SK-N-SH (cell line): ENCODE measurements at regions not wholly inside any gene's neighbourhood (a gene's known extent, or its start where the extent isn't known, plus 50 kb on each side); places are given as distances from the start of the nearest gene placed in this dataset.

ENCODE experiments used
- CTCF ChIA-PET: fragments of 300-600, 350-600 bp; formaldehyde crosslinking; extraction: SDS; loops from one replicate; lab custom pipeline; 2021; lab: Yijun Ruan, JAX
- POLR2A ChIA-PET: fragments of 350-600 bp; sonication (Branson Sonifier 250); formaldehyde crosslinking; extraction: SDS; loops from one replicate; lab custom pipeline; 2020; ENCODE audit warnings: antibody characterized with exemption, inconsistent platforms; lab: Yijun Ruan, JAX
- DNase-seq: peaks from one replicate; pipeline ENCODE4 v3.0.0; 2012
- H2AFZ ChIP-seq: fragments of 200-600 bp; sonication (generic); 2 replicates; pipeline ENCODE4 v1.8.1; 2016; ENCODE audit warnings: antibody characterized with exemption, mild to moderate bottlenecking, low read depth
- H3F3A ChIP-seq: fragments of 200-600 bp; sonication (generic); replicated peaks from 2 replicates; pipeline ENCODE3; 2016; ENCODE audit warnings: antibody characterized with exemption, mild to moderate bottlenecking; ENCODE audit not compliant: insufficient read depth
- H3K27ac ChIP-seq, 2 experiments: fragments of 200-500 bp in 1 of 2; fragments of 200-600 bp in 1 of 2; sonication (Bioruptor generic) in 1 of 2; sonication (generic), shearing (Covaris generic) in 1 of 2; 2 replicates each; pipeline versions ENCODE4 v1.5.1 to v1.6.1; 2014 to 2016; ENCODE audit warnings: low read depth in 2 of 2, inconsistent platforms in 1 of 2, low read length in 1 of 2, mild to moderate bottlenecking in 1 of 2, mixed read lengths in 1 of 2
- H3K27me3 ChIP-seq: fragments of 200-600 bp; sonication (generic), shearing (Covaris generic); 2 replicates; pipeline ENCODE4 v1.6.1; 2016; ENCODE audit warnings: mixed run types; ENCODE audit not compliant: insufficient read depth
- H3K36me3 ChIP-seq, 2 experiments: fragments of 200-500 bp in 1 of 2; fragments of 200-600 bp in 1 of 2; sonication (Bioruptor generic) in 1 of 2; sonication (generic) in 1 of 2; replicated peaks in 1 of 2; 2 replicates each; pipeline versions ENCODE3 to v1.5.1; 2014 to 2016; ENCODE audit warnings: low read length in 1 of 2, mild to moderate bottlenecking in 1 of 2; ENCODE audit not compliant: insufficient read depth in 2 of 2, control insufficient read depth in 1 of 2
- H3K4me1 ChIP-seq, 2 experiments: fragments of 200-500 bp in 1 of 2; fragments of 200-600 bp in 1 of 2; sonication (Bioruptor generic) in 1 of 2; sonication (generic), shearing (Covaris generic) in 1 of 2; 2 replicates each; pipeline versions ENCODE4 v1.5.1 to v1.6.1; 2014 to 2016; ENCODE audit warnings: low read depth in 1 of 2, low read length in 1 of 2, mixed run types in 1 of 2; ENCODE audit not compliant: insufficient read depth in 2 of 2, control insufficient read depth in 1 of 2
- H3K4me2 ChIP-seq: fragments of 200-600 bp; sonication (generic), shearing (Covaris generic); 2 replicates; pipeline ENCODE4 v1.6.1; 2017; ENCODE audit warnings: mixed run types
- H3K4me3 ChIP-seq, 2 experiments: fragments of 200-500 bp in 1 of 2; fragments of 200-600 bp in 1 of 2; sonication (Bioruptor generic) in 1 of 2; sonication (generic), shearing (Covaris generic) in 1 of 2; 2 replicates each; pipeline versions ENCODE4 v1.5.1 to v1.8.1; 2014 to 2016; ENCODE audit warnings: low read depth in 2 of 2, inconsistent platforms in 1 of 2, low read length in 1 of 2, mild to moderate bottlenecking in 1 of 2, mixed read lengths in 1 of 2, moderate library complexity in 1 of 2
- H3K79me2 ChIP-seq: fragments of 200-600 bp; sonication (generic); 2 replicates; pipeline ENCODE4 v1.8.1; 2017; ENCODE audit warnings: mild to moderate bottlenecking; ENCODE audit not compliant: insufficient read depth
- H3K9ac ChIP-seq: fragments of 200-600 bp; sonication (generic); 2 replicates; pipeline ENCODE4 v1.6.1; 2017; ENCODE audit warnings: mixed run types
- H3K9me2 ChIP-seq: fragments of 200-600 bp; sonication (generic); 2 replicates; pipeline ENCODE4 v1.6.1; 2017; ENCODE audit warnings: mixed run types
- H3K9me3 ChIP-seq: fragments of 200-600 bp; sonication (generic); 2 replicates; pipeline ENCODE4 v1.6.1; 2017; ENCODE audit warnings: mixed run types, mild to moderate bottlenecking, moderate library complexity
- H4K20me1 ChIP-seq: fragments of 200-600 bp; sonication (generic); 2 replicates; pipeline ENCODE4 v1.6.1; 2017; ENCODE audit warnings: mild to moderate bottlenecking, mixed run types; ENCODE audit not compliant: insufficient read depth
- ELF1 ChIP-seq: IDR thresholded peaks from 2 replicates; pipeline ENCODE4 v1.4.0; 2012
- EP300 ChIP-seq, 2 experiments: IDR thresholded peaks; 2 replicates each; pipeline versions ENCODE4 v1.4.0 to v1.6.1; 2012; ENCODE audit warnings: borderline replicate concordance in 1 of 2, low read depth in 1 of 2, low read length in 1 of 2
- EZH2phosphoT487 ChIP-seq: fragments of 200-600 bp; sonication (generic); IDR thresholded peaks from 2 replicates; pipeline ENCODE4 v1.6.1; 2017; ENCODE audit warnings: low read depth, mixed run types, mild to moderate bottlenecking, antibody characterized with exemption, moderate library complexity, borderline replicate concordance
- FOXJ3 ChIP-seq: sonication (generic); formaldehyde crosslinking; IDR thresholded peaks from 2 replicates; pipeline ENCODE4 v1.5.1; 2020; ENCODE audit warnings: mild to moderate bottlenecking, missing genetic modification reagents
- IRF3 ChIP-seq: fragments of 150-350 bp; IDR thresholded peaks from 2 replicates; pipeline ENCODE4 v1.6.1; 2016; ENCODE audit warnings: mild to moderate bottlenecking, low read depth, low read length
- JUND ChIP-seq: IDR thresholded peaks from 2 replicates; pipeline ENCODE4 v1.4.0; 2012
- NRF1 ChIP-seq: IDR thresholded peaks from 2 replicates; pipeline ENCODE4 v1.6.1; 2012; ENCODE audit warnings: low read depth, mild to moderate bottlenecking, low read length
- RAD21 ChIP-seq: IDR thresholded peaks from 2 replicates; pipeline ENCODE4 v1.6.1; 2012; ENCODE audit warnings: mild to moderate bottlenecking, low read length
- REST ChIP-seq: IDR thresholded peaks from 2 replicates; pipeline ENCODE4 v1.6.1; 2012; ENCODE audit warnings: mild to moderate bottlenecking, low read depth, low read length, moderate library complexity
- RXRA ChIP-seq: IDR thresholded peaks from 2 replicates; pipeline ENCODE4 v1.4.0; 2012; ENCODE audit warnings: low read depth, mild to moderate bottlenecking, borderline replicate concordance
- SIN3A ChIP-seq: IDR thresholded peaks from 2 replicates; pipeline ENCODE4 v1.6.1; 2012; ENCODE audit warnings: low read depth, mild to moderate bottlenecking, low read length, moderate library complexity, borderline replicate concordance
- SMC3 ChIP-seq: IDR thresholded peaks from 2 replicates; pipeline ENCODE4 v1.6.1; 2012; ENCODE audit warnings: low read depth, low read length, improper control_type of control experiment
- USF2 ChIP-seq: fragments of 150-350 bp; IDR thresholded peaks from 2 replicates; pipeline ENCODE4 v1.6.1; 2017; ENCODE audit warnings: antibody characterized with exemption, low read length, low read depth, borderline replicate concordance
- ZBTB33 ChIP-seq: IDR thresholded peaks from 2 replicates; pipeline ENCODE4 v1.4.0; 2012; ENCODE audit warnings: low read depth, borderline replicate concordance
- WGBS: methylation state at CpG from one replicate; pipeline ENCODE4 v1.1.6; 2017; ENCODE audit warnings: low lambda C conversion rate; 5-methylcytosine and 5-hydroxymethylcytosine counted together

GRCh38 chr6:100062621-100063020 is 68.6 kb upstream of the MCHR2 start:
- Histone ChIP-seq H3F3A (no peaks in the 10 kb centered on the region), H3K4me3 (no peak overlapping the region), H3K9me2 (no peaks in the 10 kb centered on the region), H3K4me2 (no peak overlapping the region), H3K4me1 (no peaks in the 10 kb centered on the region), H3K36me3 (no peaks in the 10 kb centered on the region), H3K79me2 (no peaks in the 10 kb centered on the region), H4K20me1 (no peaks in the 10 kb centered on the region), H3K9me3 (no peaks in the 10 kb centered on the region), H2AFZ (no peak overlapping the region), H3K27ac (no peak overlapping the region), H3K9ac (no peak overlapping the region), H3K27me3 (no peaks in the 10 kb centered on the region)
- WGBS: 56% methylated on average over 4 of the region's 4 CpGs
- DNase-seq: no peak
- ChIA-PET CTCF (no interaction called here), POLR2A (no interaction called here)
- TF ChIP-seq EZH2phosphoT487 (no peak), RAD21 (no peak), FOXJ3 (CRISPR knock-in tag) (no peak), EP300 (IDR thresholded peaks at IDR 0.05; ENCODE audit: borderline replicate concordance in 1 of 2, low read depth in 1 of 2, low read length in 1 of 2) (no peak), JUND (no peak), SMC3 (no peak), REST (no peak), ZBTB33 (no peak), NRF1 (no peak), USF2 (no peak), SIN3A (no peak), RXRA (no peak), ELF1 (no peak), IRF3 (no peak)
